HG03521 (cell line): ENCODE measurements at regions not wholly inside any gene's neighbourhood (a gene's known extent, or its start where the extent isn't known, plus 50 kb on each side); places are given as distances from the start of the nearest gene placed in this dataset.
"Not testable (repeated sequence)": the region's sequence is repeated elsewhere in the genome, so short reads cannot be mapped to it uniquely, and the experiment has no call there.

Source experiments
- ATAC-seq: cut with Tn5 transposase; IDR thresholded peaks from one replicate; pipeline ENCODE4 v1.9.1; 2021; ENCODE audit warnings: mild to moderate bottlenecking, moderate library complexity; ENCODE audit not compliant: unreplicated experiment

DNA sequence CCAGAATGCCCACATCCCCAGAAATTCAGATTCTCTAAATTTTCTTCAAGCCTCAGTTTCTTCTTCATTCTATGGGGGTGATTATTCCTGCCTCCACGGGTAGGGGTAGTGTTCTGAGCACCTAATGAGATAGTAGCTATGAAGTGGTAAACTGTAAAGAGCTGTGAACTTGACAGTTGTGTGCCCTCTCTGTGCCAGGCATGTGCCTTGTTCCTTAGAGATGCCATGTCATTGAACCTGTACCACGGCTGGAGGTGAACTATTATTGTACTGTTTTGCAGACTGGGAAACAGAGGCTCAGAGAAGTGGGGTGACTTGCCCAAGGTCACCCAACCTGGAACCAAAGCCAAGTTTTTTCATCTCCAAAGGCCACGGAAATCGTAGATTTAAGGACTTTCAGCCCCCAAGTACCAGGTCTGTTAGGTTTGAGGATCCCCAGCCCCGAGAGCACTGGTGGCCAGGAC, 67.7 kb upstream of the SIRPA start:
- ATAC-seq: no peak

DNA sequence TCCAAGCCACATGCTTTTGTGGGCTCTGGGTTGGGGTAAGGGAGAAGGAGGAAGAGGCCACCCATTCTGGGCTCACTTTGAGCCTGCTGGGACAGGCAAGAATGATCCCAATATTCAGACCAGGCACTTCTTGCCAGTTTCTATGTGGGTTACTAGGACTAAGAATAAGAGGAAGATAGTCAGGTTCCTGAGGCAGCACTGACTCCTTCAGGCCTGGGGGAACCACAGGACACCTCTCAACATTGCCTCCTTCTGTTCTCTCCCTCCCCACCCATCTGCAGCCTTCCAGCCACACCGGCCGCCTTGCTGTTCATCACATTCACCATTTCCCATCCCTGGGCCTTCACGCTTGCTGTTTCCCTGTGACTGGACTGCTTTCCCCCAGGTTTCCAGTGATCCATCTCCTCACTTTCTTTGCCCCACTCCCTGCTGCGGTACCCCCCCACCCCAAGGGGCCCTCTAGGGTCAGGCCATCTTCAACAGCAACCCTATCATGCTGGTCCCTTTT, 69.2 kb upstream of the SIRPA start:
- no peak for ATAC-seq

DNA sequence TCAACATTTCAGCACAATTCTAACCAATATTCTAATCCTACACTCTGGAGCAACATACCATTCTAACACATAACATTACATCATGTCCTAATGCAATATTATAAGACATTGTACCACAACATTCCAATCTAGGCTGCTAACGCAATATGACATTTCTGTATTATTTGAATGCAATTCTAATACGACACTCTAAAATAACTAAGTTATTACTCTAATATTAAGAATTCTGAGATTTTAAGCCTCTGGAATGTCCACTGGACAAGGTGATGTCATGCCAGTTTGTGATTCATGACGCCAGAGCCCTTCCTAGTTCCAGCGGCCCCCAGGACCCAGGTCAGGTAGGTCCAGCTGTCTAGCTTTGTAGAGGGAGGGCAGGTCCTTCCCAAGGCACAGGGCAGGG, 69.7 kb upstream of the SIRPA start:
- no peak for ATAC-seq

DNA sequence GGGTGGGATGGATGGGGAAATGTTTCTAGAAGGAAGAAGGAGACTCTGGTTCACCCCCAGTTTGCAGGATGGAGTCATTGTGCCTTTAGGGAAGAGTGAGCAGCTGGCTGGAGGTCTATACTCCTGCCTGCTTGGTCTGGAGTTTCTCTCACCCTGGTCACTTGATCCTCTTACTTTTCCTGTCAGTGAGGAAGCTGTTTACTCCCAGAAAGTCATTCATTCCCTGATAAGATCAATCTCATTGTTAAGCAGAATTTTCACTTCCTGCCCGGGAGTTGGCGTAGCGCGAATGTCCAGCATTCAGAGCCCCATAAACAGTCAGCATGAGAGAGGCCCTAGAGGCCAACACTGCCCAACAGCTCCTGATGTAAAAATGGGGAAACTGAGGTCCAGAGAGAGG, 70.4 kb upstream of the SIRPA start:
- ATAC-seq: no peak

DNA sequence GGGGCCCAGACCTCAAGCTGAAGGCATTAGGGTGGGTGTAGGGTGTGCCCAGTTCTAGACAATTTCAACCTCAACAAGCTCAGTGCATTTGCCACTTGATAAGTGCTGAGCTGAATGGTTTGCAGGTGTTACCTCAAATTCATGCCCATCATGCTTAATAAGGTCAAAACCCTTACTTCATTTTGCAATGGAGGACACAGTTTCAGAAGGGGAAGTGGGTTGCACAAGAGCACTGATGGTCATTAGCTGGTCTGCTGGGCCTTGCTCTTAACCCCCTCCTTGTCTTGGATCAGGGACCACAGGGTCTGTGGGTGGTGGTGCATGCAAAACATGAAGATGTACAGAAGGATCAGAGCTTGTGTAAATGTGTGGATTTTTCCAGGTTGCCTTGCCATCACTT, 71.0 kb upstream of the SIRPA start:
- no peak for ATAC-seq

DNA sequence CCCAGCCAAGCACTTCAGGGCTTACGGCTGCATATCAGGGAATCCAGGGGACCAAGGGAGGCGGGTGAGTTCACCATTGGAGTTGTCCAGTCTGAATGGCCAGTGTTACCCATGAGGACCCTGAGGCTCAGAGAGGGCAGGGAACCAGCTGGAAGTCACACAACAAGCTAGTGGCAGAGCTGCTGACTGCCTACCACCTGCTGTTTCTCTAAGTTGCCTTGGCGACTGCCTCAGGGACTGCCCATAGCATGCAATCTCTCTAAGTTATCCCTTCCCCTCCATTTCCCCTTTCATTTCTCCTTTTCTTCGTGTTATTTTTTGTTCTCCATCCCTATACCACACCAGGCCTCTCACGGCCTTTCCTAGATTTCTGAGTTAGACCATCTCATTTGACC, 71.8 kb upstream of the SIRPA start:
- ATAC-seq: no peak

DNA sequence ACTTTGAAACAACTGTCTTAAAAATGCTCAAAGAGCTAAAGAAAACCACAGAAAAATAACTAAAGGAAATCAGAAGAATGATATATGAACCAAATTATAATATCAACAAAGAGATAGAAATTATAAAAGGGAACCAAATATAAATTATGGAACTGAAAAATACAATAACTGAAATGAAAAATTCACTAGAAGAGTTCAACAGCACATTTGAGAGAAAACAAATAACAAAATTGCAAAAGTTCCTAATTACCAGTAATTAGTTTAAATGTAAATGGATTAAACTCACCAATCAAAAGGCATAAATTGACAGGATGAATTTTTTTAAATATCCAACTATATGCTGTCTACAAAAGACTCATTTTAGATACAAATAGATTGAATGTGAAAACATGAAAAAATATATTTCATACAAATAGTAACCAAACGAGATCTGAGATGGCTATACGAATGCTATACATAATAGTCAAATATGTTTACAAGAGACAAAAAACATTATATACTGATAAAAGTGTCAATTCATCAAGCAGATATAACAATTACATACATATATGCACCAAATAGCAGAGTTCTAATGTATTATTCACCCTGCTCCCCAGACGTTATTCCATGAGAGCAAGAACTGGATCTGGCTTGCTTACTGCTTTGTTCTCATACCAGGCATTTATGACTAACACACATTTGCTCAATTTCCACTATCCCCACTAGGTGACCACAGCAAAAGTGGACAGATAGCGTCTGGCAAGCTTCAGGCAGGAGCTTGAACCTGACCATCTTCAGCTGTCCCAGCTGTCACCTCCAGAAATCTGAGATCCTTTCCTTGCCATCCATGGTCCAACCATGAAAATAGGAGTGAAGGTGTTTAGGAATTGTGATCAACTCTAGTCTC, 72.4 kb upstream of the SIRPA start:
- ATAC-seq: no peak

DNA sequence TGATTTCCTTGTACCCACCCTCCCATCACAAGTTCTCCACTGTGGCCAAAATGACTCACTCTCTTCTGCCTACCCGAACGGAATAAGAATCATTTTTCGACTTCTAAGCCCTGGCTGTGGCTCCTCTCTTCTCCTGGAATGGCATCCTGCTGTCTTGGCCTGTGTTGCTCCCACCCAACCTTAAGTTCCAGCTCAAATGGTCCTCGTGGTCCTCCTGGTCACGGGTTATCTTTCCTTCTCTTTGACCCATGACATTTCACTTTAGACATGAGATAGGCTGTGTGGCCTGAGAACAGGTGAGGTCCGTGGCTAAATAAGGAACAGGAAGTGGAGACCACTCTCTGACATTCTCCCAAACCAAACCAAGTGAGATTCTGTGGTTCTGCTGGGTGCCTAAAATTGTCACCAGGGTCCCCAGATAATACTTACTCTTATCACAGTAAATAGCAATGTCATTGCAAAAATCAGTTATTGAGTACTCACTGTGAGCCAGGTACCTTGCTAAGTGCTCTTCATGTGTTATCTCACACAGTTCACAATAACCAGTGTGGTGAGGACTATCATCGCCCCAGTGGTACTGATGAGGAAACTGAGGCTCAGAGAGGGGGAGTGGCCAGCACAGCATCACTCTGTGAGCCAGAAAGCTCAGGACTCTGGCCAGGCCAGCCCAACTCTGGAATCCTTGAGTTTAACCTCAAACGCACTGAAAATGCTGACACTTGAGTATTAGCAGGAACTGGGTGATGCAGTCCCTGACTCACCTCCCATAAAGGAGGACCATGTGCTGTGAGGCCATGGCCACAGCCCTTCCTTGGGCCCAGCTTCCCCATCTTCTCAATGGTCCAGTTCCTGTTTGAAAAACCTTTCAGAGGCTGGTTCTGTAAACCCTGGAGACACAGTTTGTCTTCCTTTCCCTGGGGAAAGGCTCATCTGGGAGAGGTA, 74.8 kb upstream of the SIRPA start:
- no peak for ATAC-seq

DNA sequence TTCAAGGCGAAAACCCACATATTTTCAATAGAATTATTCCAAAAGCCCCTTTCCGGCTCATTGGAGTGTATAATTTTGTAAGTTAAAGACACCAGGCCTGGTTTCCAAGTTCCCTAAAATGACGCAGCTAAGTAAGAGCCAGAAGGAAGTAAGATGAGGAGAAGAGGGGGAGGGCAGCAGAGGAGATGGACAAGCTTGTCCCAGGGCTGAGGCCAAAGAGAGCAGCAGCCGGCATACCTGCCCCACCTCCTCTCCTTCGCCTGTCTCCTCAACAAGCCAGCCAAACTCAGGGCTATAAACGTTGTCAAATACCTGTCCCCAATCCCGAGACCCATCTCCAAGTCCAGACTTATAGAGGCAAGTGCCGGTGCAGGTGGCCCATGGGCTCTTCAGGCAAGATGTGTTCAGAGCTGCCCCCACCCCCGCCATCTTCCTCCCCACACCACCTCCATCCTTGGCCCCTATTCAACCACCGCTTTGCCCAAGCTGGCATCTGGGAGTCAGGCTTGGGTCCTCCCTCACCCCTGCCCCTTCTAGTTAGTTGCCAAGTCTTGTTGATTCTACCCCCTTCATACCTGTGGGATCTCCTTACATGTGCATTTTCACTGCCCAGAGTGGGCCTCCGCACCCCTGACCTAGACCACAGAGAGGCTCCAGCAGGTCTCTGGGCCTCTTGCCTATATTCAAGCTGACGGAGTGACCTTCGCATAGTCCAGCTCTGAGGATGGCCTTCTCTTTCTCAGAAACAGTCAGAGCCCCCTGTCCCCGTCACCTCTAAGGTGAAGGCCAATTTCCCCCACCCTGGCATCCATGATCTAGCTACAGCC, 75.7 kb upstream of the SIRPA start:
- no peak for ATAC-seq

DNA sequence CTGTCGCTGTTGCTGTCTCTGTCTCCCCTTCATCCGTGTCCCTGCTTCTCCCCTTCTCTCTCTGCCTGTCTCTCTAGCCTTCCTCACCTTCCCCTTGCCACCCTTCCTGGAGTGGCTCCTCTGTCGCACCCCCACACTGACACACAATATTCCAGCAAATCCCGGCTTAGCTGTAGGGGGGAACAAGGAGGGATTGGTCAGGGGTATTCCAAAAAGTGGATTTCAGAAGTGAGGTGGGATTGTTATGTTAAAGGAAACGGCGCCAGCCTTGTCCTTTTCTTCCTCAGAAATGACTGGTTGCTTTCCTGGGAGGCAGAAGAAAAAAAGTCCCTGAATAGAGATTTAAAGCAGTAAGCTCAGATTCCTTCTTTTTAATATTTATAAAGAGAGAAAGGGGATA, 76.3 kb upstream of the SIRPA start:
- ATAC-seq: no peak

DNA sequence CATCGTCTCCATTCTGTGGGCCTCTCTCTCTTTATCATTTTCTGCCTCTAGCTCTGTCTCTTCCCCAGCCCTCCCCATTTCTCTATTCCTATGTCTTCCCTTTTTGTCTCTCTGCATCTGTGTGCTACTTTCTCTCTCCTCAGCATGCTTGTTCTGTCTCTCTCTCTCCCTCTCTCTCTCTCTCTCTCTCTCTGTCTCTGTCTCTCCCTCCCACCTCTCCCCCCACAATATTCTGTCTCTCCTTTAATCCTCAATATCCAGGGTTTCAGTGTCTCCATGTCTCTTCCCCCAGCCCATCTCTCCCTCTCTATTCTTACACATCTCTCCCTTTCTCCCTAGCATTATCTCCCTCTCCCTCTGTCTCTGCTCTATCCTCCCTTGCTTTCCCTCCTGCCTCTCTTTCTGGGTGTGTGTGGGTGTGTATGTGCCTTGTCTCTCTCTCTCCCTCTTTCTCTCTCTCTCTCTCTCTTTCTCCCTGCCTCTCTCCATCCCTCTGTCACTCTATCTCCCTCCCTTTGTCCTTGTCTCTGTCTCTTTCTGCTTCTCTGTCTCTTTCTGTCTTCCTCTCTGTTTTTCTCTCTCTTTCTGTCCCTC, 76.9 kb upstream of the SIRPA start:
- ATAC-seq: no peak

DNA sequence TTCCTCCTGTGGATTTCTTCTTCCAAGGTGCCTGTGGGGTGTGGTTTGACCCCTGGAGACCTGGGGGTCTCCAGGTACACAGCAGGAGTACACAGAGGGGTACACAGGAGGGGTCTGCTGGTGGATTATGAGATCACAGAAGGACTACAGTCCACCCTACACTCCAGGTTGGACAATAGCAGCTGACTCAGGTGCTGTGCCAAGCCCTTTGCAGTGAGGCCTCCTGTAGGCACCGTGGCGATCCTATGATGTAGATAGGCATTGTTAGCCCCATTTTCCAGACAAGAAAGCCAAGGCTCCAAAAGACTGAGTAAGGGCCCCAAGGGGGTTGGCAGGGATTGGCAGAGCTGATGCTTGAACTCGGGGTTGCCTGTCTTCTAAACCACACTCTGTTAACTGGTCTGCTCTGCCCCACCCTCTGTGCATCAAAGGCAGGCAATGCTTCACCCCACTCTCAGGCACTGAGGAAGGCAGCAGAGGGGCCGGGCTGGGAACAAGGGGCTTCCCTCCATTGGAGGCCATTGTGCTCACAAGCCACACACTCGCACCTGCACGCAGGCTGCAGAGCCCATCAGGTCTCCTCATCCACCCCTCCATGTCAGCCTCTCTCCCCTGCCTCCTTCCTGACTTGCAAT, 77.5 kb upstream of the SIRPA start:
- no peak for ATAC-seq

DNA sequence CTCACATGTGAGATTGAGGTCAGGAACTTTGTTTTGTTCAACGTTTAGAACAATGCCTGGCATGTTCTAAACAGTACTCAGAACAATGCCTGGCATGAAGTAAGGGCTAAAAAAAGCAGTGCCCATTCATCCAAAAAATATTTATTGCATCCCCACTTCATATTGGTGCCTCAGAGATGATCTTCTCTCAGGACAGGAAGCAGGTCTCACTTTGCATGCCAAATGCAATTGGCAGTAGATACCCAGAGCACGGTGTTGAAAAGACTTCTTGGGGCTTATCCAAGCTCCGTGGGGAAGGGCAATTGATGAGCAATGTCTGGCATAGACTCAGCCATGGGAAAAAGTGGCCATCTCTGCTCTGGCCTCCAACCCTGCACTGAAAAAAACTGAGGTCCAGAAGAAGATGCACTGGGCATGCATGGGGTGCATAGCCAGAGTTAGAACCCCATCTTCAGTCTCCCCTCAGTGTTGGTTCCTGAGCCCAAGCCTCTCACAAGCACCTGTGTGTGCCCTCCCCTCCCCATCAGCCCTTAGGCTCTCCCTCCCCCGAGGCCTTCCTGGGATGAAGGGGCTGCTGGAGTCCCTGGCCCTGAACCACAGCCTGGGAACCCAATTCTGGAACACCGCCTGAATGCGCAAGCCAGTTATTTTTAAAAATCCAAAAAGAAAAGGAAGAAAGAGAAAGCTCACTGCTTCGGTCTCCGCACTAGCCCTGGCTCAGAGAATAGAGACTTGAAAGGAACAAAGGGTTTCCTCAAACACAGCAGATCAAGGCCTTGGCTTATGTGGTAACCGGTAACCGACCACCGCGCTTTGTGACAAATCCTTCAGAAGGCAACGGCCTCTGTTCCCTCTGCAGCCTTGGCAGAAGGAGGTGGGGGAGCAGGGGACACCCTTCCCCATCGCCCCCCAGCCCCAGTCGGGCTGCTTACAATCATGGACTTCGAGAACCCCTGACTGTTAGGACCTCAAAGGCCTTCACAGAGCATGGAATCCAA, 78.5 kb upstream of the SIRPA start:
- no peak for ATAC-seq

DNA sequence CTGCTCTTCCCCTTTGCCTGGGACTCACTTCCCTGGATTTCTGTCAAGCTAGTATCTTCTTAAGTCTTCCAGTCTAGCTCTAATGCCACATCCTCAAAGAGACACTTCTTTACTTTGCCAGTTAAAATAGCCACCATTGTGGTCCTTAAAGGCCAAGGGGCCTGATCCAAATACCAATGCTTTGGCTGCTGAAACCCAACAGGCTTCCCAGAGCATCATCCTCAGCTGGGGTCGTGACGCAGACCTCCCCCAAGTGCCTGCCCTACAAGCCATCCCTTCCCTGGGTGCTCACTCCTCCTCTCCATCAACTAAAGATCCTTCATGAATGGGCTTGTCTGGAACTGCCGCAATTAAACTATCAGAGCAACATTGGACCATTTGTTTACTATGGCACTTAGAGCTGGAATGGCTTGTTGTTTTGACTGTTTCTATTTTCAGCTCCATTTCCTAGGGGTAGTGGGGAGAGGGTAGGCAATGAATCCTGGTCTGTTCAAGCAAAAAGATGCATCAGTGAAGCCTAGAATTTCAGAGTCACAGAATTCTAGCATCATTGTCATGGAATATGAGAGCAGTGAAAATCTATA, 79.6 kb upstream of the SIRPA start:
- ATAC-seq: no peak

DNA sequence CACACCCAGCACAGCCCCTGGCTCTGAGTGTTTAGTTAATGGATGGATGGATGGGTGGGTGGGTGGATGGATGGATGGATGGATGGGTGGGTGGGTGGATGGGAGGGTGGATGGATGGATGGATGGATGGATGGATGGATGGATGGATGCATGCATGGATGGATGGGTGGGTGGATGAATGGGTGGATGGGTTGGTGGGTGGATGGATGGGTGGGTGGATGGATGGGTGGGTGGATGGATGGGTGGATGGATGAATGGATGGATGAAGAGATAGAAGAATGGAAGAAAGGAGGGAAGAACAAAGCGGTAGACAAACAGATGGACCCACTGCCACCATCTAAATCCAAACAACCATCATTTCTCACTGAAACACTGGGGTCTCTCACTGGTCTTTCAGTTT, 80.3 kb upstream of the SIRPA start:
- not testable (repeated sequence) for ATAC-seq

DNA sequence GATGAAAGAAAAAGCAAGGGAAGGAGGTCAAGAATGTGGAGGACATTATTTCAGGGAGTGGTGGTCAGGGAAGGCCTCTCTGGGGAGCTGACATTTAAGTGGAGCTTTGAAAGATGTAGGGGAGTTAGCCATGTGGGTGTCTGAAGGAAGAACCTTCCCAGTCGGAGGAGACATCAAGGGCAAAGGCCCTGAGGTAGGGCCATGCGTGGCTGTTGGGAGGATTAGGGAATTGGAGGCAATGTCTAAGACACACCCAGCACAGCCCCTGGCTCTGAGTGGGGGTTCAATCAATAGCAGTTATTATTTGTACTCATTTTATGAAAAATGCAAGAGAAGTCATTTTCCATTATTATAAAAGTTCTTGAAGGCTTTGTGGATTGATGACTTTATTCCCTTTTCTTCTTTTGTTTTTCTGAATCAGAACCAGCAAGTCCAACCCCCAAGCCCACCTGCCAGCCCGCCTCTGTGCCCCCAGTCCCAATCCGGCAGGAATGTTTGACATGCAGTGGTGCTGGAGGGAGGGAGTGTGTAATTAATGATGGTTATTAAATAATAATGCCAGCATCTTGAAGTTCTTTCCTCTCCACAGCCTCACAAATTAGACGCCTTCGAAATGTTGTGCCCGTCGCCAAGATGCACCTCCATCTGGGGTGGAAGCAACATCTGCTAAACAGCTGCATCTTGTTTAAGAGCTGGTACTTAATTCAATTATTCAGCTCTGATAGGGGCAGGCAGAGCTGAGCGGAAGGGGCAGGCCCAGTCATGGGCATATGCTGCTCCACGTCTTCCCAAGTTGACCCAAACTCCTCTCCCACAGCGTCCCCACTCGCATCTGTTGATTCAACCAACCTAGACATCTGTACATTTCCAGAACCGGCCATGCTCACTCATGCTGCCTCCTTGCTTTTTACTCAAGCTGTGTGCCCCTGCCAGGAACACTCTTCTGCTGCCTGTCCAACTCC, 81.3 kb upstream of the SIRPA start:
- no peak for ATAC-seq

DNA sequence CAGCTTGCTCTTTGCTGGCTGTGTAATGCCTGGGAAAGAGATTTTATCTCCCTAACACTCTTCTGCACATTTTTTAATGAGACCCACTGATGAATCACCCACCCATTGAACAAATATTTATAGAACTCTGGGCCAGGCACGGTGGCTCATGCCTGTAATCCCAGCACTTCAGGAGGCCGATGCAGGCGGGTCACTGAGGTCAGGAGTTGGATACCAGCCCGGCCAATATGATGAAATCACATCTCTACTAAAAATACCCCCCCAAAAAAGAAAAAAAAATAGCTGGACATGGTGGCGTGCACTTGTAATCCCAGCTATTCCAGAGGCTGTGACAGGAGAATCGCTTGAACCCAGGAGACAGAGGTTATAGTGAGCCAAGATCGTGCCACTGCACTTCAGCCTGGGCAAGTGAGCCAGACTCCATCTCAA, 82.1 kb upstream of the SIRPA start:
- no peak for ATAC-seq
